ENCODE measurements at regions not wholly inside any gene's neighbourhood (a gene's known extent, or its start where the extent isn't known, plus 50 kb on each side); places are given as distances from the start of the nearest gene placed in this dataset.

DNA sequence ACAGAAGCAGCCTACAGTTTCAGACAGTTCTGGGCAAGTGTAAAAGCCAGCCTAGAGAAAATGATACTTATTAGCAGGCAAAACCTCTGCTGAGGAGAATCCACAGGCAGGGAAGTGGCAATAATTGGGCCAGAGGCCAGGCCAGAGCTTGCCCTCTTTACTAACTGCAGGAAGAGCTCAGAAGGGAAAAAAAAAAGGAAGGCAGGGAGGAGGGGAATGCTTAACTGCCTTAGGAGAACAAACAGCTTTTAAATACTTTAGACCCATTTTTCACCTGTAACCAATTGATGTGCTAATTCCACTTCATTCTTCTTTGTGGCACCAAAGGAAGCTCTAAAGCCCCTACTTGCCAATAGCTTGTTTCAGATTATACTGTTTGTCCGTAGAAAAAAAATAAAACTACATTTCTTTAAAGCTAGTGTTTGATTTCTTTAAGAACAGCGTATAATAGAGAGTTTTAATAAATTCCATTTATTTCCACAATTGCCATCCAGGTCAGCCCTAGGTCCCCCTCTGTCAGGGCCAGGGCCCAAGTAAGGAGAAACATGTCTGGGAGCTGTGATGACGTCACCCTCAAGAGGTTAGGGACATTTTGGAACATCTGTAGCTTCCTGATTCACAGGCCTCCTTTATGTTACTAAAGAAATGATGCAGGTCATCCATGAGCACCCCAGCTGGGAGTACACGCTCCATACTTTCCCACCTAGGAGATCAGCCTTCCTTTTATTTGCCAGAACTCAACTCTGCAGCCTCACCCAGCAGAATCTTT, 384.3 kb downstream of the CDC5L start:
- no peak for DNase-seq

DNA sequence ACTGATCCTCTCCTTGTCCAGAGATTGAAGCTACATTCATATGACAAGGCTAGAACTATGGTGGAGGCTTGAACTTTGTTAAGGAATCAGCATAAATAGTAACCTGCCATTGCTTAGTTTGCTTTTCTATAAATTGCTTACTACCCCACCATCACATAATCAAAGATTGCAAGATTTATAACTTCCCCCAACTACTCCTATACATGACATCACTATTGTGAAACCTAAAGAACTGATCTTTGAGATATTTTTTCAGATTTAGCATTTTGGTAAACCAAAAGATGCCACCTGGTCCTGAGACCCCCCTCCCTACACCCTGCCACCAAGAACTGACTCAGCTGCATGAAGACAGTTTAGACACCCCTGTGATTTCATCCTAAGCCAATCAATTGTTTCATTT, 385.3 kb downstream of the CDC5L start:
- no peak for DNase-seq

DNA sequence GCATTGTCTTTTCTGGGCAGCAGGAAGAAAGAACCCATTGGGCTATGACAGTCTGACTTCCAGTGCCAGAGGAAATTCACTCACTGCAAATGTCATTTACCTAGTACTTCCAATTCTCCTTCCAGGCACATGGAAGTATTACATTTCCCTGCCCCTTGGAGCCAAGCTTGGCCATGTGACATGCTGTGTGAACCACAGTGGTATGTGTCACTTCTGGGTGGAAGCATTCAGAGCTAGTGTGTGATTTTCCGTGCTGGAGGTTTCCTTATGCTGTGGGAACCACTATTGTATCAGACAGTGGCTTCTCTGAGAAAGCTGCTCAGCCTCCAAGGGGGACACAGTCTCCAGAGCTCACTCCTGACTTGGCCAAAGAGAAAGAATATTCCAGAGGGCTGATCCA, 387.6 kb downstream of the CDC5L start:
- DNase-seq, result no peak

DNA sequence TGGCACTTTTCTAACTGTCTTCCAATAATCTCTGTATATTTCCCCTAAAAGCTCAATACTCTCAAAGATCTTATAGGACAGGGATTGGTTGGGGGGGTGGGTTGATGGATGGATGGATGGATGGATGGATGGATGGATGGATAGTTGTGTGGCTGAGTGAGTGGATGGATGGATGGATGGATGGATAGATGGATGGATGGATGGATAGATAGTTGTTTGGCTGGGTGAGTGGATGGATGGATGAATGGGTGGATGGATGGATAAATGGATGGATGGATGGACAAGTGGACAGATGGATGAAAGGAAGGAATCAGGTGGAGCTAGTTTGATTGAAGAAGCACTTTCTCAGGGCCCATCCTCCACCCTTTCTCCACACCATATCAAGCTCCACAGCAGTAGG, 388.8 kb downstream of the CDC5L start:
- no peak for DNase-seq

DNA sequence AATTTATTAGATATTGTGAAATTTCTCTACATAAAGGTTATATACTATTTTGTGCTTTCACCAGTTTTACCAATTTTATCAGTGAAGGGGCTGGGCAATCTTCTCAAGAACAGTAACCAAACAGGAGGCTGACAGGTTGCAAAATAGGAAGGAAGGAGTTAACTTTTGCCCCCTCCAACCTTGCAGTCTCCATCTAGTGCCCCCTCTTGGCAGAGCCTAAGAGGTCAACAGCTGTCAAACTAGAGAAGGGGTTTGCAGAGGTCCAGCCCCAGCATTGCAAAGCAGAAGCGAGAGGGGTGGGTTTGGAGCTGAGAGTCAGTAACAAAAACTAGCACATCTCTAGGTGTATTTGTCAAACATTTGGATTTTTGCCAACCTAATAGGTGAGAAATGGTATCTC, 391.0 kb downstream of the CDC5L start:
- DNase-seq, result no peak

Data from NCI-H2029 (cell line).